ENCODE measurements at regions not wholly inside any gene's neighbourhood (a gene's known extent, or its start where the extent isn't known, plus 50 kb on each side); places are given as distances from the start of the nearest gene placed in this dataset.

DNA sequence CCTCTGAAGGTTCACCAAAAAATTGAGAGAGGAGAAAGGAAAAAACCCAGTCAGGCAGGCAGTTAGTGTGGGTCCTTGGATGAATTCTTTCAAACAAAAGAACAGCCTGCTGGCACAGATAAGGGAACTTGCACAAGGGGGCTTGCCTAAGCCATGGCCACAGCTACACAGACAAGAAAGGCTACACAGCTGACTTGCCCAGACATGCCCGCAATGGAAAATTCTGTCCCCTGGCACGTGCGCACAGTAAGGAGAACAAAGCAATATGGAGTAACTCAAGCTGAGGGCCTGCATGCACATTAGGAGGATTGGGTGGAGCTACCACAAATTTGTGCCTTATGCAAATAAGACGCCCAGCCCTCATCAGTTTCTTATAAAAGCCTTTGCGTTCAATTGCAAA is 512.5 kb upstream of the HTR2C start (continued):
- TF ChIP-seq, protein P1, sequence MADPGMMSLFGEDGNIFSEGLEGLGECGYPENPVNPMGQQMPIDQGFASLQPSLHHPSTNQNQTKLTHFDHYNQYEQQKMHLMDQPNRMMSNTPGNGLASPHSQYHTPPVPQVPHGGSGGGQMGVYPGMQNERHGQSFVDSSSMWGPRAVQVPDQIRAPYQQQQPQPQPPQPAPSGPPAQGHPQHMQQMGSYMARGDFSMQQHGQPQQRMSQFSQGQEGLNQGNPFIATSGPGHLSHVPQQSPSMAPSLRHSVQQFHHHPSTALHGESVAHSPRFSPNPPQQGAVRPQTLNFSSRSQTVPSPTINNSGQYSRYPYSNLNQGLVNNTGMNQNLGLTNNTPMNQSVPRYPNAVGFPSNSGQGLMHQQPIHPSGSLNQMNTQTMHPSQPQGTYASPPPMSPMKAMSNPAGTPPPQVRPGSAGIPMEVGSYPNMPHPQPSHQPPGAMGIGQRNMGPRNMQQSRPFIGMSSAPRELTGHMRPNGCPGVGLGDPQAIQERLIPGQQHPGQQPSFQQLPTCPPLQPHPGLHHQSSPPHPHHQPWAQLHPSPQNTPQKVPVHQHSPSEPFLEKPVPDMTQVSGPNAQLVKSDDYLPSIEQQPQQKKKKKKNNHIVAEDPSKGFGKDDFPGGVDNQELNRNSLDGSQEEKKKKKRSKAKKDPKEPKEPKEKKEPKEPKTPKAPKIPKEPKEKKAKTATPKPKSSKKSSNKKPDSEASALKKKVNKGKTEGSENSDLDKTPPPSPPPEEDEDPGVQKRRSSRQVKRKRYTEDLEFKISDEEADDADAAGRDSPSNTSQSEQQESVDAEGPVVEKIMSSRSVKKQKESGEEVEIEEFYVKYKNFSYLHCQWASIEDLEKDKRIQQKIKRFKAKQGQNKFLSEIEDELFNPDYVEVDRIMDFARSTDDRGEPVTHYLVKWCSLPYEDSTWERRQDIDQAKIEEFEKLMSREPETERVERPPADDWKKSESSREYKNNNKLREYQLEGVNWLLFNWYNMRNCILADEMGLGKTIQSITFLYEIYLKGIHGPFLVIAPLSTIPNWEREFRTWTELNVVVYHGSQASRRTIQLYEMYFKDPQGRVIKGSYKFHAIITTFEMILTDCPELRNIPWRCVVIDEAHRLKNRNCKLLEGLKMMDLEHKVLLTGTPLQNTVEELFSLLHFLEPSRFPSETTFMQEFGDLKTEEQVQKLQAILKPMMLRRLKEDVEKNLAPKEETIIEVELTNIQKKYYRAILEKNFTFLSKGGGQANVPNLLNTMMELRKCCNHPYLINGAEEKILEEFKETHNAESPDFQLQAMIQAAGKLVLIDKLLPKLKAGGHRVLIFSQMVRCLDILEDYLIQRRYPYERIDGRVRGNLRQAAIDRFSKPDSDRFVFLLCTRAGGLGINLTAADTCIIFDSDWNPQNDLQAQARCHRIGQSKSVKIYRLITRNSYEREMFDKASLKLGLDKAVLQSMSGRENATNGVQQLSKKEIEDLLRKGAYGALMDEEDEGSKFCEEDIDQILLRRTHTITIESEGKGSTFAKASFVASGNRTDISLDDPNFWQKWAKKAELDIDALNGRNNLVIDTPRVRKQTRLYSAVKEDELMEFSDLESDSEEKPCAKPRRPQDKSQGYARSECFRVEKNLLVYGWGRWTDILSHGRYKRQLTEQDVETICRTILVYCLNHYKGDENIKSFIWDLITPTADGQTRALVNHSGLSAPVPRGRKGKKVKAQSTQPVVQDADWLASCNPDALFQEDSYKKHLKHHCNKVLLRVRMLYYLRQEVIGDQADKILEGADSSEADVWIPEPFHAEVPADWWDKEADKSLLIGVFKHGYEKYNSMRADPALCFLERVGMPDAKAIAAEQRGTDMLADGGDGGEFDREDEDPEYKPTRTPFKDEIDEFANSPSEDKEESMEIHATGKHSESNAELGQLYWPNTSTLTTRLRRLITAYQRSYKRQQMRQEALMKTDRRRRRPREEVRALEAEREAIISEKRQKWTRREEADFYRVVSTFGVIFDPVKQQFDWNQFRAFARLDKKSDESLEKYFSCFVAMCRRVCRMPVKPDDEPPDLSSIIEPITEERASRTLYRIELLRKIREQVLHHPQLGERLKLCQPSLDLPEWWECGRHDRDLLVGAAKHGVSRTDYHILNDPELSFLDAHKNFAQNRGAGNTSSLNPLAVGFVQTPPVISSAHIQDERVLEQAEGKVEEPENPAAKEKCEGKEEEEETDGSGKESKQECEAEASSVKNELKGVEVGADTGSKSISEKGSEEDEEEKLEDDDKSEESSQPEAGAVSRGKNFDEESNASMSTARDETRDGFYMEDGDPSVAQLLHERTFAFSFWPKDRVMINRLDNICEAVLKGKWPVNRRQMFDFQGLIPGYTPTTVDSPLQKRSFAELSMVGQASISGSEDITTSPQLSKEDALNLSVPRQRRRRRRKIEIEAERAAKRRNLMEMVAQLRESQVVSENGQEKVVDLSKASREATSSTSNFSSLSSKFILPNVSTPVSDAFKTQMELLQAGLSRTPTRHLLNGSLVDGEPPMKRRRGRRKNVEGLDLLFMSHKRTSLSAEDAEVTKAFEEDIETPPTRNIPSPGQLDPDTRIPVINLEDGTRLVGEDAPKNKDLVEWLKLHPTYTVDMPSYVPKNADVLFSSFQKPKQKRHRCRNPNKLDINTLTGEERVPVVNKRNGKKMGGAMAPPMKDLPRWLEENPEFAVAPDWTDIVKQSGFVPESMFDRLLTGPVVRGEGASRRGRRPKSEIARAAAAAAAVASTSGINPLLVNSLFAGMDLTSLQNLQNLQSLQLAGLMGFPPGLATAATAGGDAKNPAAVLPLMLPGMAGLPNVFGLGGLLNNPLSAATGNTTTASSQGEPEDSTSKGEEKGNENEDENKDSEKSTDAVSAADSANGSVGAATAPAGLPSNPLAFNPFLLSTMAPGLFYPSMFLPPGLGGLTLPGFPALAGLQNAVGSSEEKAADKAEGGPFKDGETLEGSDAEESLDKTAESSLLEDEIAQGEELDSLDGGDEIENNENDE (IDR thresholded peaks at IDR 0.05; ENCODE audit: insufficient replicate concordance, low read length) = no peak
- TF ChIP-seq YY1 (IDR thresholded peaks at IDR 0.05; ENCODE audit: low read depth, low read length) = no peak
- no peak for TF ChIP-seq NRF1 (IDR thresholded peaks at IDR 0.05; ENCODE audit: low read depth, low read length)
- no peak for TF ChIP-seq EP300 (IDR thresholded peaks at IDR 0.05; ENCODE audit: borderline replicate concordance in 1 of 2, low read depth in 2 of 2, low read length in 2 of 2)
